ENCODE measurements at regions not wholly inside any gene's neighbourhood (a gene's known extent, or its start where the extent isn't known, plus 50 kb on each side); places are given as distances from the start of the nearest gene placed in this dataset.
"Not testable (repeated sequence)": the region's sequence is repeated elsewhere in the genome, so short reads cannot be mapped to it uniquely, and the experiment has no call there.

DNA sequence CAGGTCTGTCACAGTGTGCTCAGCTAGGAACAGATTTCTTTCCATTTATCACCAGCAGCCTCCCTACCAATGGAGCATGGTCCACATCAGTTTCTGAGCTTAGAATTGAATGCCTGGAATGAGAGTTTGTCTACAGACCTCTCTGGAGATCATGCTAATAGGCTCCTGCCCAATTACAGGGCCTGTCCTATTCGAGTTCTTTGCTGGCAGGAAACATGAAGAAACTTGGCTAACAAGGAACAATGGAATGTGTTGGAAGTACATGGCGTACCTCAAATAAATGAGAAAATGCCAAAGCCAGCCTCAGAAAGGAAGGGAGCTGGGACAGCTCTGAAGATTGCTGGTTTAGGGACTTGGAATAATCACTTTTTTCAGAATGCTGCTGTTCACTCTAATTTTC is 186.0 kb upstream of the AKR1E2 start:
- FAIRE-seq: no peak
- DNase-seq (ENCODE audit: low spot score): no peak

- FAIRE-seq (no peak), DNase-seq (ENCODE audit: low spot score) (no peak)
Measured at GRCh38 chr10:4638099-4638498, 187.9 kb upstream of the AKR1E2 start.

DNA sequence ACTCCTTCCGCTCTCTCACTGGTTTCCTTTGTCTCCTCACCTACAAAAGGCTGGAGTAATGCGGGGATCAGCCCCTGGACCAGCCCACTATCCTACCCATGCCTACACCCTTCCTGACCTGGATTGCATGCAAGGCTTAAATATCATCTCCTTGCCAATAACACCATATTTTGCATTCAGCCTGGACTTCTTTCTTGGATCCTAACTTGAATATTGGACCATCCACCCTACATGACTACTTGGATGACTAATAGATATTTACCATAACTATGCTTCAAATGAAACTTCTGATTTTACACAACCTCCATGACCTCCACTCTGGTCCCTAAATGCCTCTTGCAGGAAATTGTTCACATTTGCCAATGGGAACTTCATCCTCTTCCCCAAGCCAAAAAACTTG is 188.3 kb upstream of the AKR1E2 start:
- no peak for DNase-seq (ENCODE audit: low spot score)
- FAIRE-seq: no peak

GRCh38 chr10:4635883-4636282 is 190.1 kb upstream of the AKR1E2 start:
- no peak for FAIRE-seq
- DNase-seq (ENCODE audit: low spot score): no peak

DNA sequence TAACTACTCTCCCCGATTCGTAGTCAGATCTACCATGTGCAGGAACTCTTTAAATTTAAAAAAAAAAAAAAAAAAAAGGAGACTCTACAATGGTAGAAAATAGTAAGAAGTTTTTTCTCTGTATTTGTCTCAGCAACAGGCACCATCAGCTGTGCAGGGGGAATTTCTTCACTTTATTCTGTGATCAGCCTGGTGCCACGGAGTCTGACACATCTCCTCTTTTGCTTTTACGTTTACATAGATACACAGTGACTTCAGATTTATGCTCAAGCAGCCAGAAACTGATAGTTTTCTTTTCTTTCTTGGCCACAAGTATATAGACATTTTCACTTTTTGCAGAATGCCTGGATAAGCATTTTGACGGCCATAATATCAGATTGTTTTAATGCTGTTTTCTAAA is 190.6 kb upstream of the AKR1E2 start:
- FAIRE-seq: no peak
- DNase-seq (ENCODE audit: low spot score): no peak

- FAIRE-seq: no peak
Measured at GRCh38 chr10:4633776-4634175, 192.2 kb upstream of the AKR1E2 start.

DNA sequence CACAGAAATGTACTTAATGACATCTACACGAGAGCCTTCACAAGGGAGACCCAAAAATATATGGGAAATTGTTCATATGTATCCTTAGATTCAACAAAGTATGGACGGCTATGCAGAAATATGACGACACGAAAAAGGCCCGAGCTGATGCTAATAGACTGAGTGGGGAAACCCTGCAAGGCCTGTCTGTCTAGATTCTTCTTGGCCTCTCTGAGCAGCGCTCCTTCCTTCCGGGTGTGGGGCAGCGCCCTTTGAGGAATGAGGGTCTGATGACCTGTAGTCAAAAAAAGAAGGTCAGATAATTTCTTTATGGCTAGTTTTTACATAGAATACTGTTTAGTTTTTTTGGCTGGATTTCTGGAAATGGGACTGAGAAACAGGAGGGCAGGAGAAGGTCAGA is 192.8 kb upstream of the AKR1E2 start:
- DNase-seq (ENCODE audit: low spot score): no peak

More at GRCh38 chr10:4633776-4634175, 192.2 kb upstream of the AKR1E2 start:
- DNase-seq (ENCODE audit: low spot score): no peak

DNA sequence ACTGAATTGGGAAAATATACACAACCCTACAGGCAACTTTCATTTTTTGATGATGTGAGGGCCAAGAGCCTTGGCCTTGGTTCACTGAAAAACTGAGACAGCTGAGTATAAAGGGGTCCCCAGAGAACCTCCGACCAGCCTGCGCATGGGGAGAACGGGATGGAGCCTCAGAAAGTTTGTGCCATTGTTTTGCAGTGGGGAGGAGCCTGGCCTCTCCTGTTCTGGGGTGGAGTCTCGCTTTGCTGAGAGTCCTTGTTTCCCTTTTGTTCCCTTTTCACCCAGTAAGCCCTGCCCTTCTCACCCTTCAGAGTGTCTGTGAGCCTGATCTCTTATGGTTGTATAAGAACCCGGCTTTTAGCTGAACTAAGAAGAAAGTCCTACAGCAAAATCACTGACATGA is 193.2 kb upstream of the AKR1E2 start:
- DNase-seq (ENCODE audit: low spot score) (no peak), FAIRE-seq (no peak)

More for the DNA sequence above, 192.8 kb upstream of the AKR1E2 start:
- no peak for FAIRE-seq

DNA sequence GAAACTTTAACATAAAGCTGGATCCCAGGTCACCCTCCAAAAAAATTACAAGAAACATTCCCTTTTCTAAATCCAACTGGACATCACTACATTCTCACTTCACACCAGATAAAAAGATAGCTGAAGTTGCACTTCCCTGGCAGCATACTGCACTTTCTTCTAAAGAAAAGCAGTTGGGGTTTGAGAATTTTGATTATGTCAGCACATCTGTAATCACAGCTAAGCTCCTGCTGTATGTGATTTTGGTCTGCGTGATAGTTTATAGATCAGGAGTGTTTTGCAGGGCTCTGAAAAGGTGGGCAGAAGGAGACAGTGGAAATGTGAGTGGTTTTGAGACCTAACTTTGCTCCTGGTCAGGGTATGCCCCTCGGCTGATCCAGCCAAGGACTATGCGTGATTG is 199.1 kb upstream of the AKR1E2 start:
- FAIRE-seq (no peak), DNase-seq (ENCODE audit: low spot score) (no peak)

DNA sequence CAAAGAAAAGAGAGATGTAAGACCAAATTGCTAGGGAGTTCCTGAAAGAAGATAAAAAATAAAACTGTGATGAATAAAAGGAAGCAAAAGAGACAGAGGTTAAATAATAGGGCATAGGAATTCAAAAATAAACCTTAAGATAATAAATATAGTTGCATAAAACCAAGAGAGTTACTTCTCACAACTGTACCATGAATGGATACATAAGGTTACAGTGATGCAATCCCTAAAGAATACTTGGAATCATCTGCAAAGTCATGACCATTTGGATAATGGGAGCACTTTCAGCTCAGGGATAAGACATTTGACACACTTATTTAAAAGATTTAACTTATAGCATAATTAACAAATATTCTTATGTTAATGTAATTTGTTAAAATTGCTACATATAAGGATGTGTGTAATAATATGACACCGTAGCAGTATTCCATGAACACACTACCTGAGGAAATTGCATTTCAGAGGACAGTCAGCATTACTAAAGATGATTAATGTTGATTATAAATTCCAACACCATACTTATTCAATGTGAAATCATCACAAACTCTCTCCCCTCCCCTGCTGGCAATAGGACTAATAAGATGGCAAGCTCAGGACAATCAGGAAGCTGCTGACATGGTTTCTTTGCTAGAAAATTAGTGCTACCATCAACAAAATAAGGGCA is 202.1 kb upstream of the AKR1E2 start:
- no peak for FAIRE-seq
- DNase-seq (ENCODE audit: low spot score): no peak

- FAIRE-seq: no peak
- no peak for DNase-seq (ENCODE audit: low spot score)
Measured at GRCh38 chr10:4623200-4623599, 202.8 kb upstream of the AKR1E2 start.

- DNase-seq (ENCODE audit: low spot score) (no peak), FAIRE-seq (no peak)
Measured at GRCh38 chr10:4622384-4622783, 203.6 kb upstream of the AKR1E2 start.

DNA sequence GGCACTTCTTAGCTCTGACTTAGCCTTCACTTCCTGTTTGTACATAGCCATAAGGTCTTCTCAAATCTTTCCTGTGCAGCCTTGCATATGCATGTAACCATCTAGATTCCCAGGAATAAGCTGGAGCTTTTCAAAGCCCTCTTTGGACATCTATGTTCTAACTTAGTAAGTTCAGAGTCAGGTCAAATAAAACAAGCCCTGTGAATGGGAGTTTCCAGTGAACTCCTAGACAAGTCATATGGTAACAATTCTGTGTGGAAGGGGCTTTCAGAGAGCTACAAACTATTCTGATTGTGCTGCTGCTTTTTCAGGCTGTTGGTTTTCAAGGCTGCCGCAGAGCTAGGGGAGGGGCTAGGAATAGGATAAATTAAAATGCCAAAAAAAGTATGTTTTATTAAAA is 208.4 kb upstream of the AKR1E2 start:
- DNase-seq (ENCODE audit: low spot score): no peak
- no peak for FAIRE-seq

DNA sequence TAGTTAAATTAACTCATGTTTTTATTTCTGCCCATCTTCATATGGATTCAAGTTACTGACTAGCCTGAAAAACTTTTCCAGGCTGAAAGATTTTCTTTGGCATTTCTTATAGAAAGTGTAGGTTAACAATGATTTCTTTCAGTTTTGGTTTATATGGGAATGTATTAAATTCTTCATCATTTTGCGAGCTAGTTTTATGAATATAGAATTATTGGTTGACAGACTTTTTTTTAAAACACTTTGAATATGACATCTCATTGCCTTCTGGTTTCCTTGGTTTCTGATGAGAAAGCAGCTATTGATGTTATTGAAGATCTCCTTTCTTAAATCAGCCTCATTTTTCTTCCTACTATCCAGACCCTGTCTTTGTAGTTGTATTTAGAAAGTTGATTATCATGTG is 211.0 kb upstream of the AKR1E2 start:
- FAIRE-seq: no peak

GRCh38 chr10:4609251-4609650 is 216.8 kb upstream of the AKR1E2 start:
- DNase-seq (ENCODE audit: low spot score) (no peak), FAIRE-seq (no peak)

More for the DNA sequence above, 211.0 kb upstream of the AKR1E2 start:
- no peak for DNase-seq (ENCODE audit: low spot score)

DNA sequence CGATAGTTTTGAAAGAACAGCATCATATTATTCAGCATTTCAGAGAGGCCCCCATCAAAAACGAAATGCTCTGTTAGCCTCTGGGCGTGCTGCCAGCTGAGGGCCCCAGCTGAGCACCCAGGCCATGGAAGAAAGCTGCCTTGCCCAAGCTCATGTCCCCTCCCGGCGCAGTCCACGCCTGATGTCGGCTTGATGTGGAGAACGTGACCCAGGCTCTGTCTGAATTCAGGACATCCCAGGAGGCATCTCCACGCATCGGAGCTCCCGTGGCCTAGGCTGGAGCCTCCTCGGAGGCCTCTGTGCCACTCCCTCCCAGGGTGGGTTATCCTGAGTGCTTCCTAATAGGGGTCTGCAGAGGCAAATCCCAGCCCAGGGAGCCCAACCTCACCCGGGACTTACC is 218.3 kb upstream of the AKR1E2 start:
- DNase-seq (ENCODE audit: low spot score) (no peak), FAIRE-seq (no peak)

DNA sequence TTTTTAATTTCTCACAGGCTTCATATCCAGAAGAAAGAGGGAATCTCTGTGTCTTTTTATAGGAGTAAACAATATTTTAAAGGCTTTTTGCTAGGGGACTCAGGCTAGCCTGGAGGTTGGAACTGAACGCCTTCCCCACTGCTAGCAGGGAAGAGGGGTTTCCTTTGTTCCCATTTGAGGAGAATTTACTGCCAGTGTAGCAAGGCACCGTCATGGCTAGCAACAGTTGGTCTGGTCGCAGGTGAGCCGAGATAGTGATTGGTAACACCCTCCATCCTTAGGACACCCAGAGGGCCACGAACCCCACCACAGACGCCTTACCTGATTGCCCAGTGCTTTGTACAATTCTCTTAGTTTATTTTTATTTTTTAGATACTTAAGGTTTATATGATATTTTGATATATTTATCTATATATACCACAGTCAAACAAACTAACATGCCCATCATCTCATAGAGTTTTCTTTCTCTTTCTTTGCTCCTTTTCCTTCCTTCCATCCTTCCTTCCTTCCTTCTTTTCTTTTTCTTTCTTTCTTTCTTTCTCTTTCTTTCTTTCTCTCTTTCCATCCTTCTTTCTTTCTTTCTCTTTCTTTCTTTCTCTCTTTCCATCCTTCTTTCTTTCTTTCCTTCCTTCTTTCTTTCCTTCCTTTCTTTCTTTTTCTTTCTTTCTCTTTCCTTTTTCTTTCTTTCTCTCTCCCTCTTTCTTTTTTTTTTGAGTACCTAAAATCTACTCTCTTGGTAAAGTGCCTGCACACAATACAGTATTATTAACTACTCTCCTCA is 219.0 kb upstream of the AKR1E2 start:
- DNase-seq (ENCODE audit: low spot score): no peak

DNA sequence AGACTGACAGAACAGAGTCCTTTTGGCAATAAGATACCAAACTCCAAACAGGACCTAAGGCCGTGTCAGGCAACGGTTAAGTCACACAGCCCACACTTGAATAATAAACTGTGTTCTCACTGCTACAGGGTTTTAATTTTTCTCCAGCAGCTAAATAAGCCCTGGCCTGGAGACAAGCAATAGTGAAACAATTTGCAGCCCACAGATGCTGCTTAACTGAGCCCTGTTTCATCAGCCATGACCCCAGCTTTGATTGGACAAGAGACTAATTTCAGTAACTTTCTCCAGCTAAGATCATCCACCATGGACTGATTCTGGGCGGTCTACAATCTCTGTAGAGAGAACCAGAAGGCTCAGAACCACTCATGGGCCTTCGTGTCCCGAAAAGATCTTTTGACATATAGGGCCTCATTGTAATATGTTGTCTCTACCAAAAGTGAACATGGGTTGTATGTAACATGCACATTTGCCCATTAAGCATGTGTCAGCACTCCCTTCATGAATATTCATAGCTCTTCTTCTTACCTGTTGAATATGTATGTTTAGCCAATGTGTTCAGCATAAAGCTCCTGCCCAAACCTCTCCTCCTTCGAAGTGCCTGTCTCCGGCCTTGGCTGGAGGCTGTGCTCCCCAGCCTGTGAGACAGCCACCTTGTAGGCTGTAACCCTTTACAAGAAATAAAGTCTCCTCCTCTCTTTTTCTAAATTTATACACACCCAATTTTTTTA is 223.1 kb upstream of the AKR1E2 start:
- FAIRE-seq (no peak), DNase-seq (ENCODE audit: low spot score) (no peak)

More for the DNA sequence above, 219.0 kb upstream of the AKR1E2 start:
- FAIRE-seq: no peak

GRCh38 chr10:4599471-4599870 is 226.5 kb upstream of the AKR1E2 start:
- FAIRE-seq (no peak), DNase-seq (ENCODE audit: low spot score) (no peak)

DNA sequence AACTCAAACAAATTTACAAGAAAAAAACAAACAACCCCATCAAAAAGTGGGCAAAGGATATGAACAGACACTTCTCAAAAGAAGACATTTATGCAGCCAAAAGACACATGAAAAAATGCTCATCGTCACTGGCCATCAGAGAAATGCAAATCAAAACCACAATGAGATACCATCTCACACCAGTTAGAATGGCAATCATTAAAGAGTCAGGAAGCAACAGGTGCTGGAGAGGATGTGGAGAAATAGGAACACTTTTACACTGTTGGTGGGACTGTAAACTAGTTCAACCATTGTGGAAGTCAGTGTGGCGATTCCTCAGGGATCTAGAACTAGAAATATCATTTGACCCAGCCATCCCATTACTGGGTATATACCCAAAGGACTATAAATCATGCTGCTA is 228.1 kb upstream of the AKR1E2 start:
- not testable (repeated sequence) for FAIRE-seq; DNase-seq (ENCODE audit: low spot score)

GRCh38 chr10:4596951-4597350 is 229.1 kb upstream of the AKR1E2 start:
- no peak for FAIRE-seq
- DNase-seq (ENCODE audit: low spot score): no peak

GRCh38 chr10:4595719-4596319 is 230.2 kb upstream of the AKR1E2 start:
- no peak for FAIRE-seq

More at GRCh38 chr10:4595719-4596319, 230.2 kb upstream of the AKR1E2 start:
- DNase-seq (ENCODE audit: low spot score): no peak
